Kidney capillary endothelial cell (primary cell): ENCODE measurements at regions not wholly inside any gene's neighbourhood (a gene's known extent, or its start where the extent isn't known, plus 50 kb on each side); places are given as distances from the start of the nearest gene placed in this dataset.
A peak's percentile ranks its signal among the peaks of the same experiment; 100 is the strongest.
"Not testable (repeated sequence)": the region's sequence is repeated elsewhere in the genome, so short reads cannot be mapped to it uniquely, and the experiment has no call there.

Experiments used
- DNase-seq: peaks from one replicate; pipeline ENCODE4 v3.0.0-alpha.2; 2018; ENCODE audit warnings: low spot score

- peak; percentile 43 for DNase-seq
Observed at GRCh38 chr2:89833780-89834117, 1142.3 kb downstream of the RPIA start.

DNA sequence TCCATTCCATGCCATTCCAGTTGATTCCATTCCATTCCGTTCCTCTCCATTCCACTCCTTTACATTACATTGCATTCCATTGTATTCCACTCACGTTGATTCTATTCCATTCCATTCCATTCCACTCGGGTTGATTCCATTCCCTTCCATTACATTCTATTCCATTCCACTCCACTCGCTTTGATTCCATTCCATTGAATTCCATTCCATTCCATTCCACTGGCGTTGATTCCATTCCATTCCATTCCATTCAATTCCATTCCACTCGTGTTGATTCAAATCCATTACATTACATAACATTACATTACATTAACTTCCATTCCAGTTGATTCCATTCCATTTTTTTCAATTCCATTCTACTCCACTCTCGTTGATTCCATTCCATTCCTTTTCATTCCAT is 1142.8 kb downstream of the RPIA start:
- no peak for DNase-seq

DNA sequence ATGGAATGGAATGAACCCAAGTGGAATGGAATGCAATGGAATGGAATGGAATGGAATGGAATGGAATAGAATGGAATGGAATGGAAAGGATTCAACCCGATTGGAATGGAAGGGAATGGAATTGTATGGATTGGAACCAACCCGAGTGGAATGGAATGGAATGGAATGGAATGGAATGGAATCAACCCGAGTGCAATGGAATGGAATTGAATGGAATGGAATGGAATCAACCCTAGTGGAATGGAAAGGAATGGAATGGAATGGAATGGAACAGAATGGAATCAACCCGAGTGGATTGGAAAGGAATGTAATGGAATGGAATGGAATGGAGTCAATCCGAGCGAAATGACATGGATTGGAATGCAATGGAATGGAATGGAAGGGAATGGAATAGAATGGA is 1144.9 kb downstream of the RPIA start:
- DNase-seq: peak; percentile 40

DNA sequence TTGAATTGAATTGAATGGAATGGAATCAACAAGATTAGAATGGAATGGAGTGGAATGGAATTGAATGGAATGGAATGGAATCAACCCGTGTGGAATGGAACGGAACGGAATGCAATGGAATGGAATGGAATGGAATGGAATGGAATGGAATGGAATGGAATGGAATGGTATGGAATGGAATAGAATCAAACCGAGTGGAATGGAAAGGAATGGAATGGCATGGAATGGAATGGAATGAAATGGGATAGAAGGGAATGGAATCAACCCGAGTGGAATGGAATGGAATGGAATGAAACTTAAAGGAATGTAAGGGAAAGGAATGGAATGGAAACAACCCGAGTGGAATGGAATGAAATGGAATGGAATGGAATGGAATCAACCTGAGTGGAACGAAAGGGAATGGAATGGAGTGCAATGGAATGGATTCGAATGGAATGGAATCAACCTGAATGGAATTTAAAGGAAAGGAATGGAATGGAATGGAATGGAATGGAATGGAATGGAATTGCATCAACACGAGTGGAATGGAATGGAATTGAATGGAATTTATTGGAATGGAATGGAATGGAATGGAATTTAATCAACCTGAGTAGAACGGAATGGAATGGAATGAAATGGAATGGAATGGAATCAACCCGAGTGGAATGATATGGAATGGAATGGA is 1146.6 kb downstream of the RPIA start:
- DNase-seq: no peak

DNA sequence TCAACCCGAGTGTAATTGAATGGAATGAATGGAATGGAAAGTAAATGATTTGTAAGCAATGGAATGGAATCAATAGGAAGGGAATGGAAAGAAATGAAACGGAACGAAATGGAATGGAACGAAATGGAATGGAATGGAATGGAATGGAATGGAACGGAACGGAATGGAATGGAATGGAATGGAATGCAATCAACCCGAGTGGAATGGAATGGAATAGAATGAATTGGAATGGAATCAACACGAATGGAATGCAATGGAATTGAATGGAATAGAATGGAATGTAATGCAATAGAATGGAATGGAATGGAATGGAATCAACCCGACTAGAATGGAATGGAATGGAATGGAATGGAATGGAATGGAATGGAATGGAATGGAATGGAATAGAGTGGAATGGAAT is 1148.7 kb downstream of the RPIA start:
- not testable (repeated sequence) for DNase-seq

GRCh38 chr2:89840781-89841475 is 1149.5 kb downstream of the RPIA start:
- not testable (repeated sequence) for DNase-seq

GRCh38 chr2:89841476-89841840 is 1150.0 kb downstream of the RPIA start:
- no peak for DNase-seq

- DNase-seq: no peak
Observed at GRCh38 chr2:89842180-89842908, 1150.9 kb downstream of the RPIA start.

GRCh38 chr2:89844221-89844943 is 1152.9 kb downstream of the RPIA start:
- DNase-seq: no peak

DNA sequence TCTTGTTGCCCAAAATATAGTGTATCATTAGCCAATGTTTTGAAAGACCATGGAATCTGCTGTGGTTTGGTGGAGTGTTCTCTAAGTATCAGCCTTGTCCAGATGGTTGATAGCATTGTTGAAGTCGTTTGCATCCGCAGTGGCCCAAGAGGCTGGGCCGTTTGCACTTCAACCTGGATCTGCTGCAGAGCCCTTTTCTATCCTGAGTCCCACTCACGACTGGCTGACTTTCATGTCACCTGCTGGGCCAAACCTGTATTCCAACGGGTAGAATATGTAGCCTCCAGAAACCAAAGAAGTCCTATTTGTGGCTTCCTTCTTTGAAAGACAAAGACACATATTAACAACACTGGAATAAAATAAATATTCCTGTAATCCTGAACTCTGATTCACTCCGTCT is 1154.1 kb downstream of the RPIA start:
- DNase-seq: no peak

DNA sequence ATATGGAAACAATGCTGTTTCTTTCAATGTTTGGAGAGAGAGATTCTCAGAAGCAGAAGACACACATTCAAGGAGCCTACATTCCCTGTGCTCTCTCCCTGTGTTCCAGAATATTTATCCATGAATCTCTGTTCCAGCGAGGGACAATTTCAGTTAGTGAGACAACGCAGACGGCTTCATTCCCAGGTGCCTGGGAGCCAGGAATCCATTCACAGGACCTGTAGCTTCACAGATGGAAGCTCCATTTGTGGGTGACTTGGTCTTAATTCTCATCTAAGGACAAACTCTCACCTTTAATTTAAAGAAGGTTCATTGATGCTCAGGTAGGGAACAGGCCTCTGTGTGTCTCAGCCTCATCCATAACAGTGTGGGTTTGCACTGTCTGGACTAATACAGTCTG is 1156.6 kb downstream of the RPIA start:
- DNase-seq: no peak

- DNase-seq: no peak
Observed at GRCh38 chr2:89848763-89849368, 1157.4 kb downstream of the RPIA start.

DNA sequence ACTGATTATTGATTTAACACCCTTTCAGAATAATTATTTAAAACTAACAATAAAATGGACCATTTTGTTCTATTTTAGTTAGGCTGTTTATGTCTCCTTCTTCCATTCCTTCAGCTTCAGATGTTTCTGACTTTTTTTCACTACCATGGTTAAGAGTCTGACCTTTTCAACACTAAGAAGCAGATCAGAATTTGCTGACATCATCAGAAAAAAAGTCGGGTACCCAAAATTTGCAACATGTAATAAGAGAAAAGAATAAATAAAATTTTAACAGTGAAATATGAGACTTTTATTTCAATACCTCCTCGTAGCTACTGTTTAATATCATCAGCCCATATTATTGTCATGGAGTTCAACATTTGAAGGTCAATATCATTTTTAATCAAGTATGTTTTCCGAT is 1158.3 kb downstream of the RPIA start:
- DNase-seq: no peak

GRCh38 chr2:89850481-89850880 is 1159.0 kb downstream of the RPIA start:
- no peak for DNase-seq

GRCh38 chr2:89850881-89851582 is 1159.6 kb downstream of the RPIA start:
- DNase-seq: no peak

- DNase-seq: no peak
Observed at GRCh38 chr2:89851583-89851905, 1160.1 kb downstream of the RPIA start.

DNA sequence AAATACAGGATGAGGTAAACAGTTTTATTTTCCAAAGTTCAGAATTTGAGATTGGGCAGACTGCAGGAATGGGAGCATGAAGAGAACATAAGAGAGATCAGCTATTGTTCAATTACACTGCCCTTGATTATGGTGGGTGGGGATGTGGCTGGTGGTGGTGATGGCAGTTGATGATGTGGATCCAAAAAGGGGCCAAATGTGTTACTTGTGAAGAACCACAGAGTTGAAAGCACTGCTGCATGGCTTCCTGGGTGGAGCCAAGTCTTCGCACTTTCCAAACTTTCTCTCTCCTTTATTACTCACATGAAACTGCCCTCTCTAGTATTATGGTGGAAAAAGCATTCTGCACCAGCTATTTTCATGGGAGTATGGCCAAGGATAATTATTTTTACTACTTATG is 1162.0 kb downstream of the RPIA start:
- not testable (repeated sequence) for DNase-seq

DNA sequence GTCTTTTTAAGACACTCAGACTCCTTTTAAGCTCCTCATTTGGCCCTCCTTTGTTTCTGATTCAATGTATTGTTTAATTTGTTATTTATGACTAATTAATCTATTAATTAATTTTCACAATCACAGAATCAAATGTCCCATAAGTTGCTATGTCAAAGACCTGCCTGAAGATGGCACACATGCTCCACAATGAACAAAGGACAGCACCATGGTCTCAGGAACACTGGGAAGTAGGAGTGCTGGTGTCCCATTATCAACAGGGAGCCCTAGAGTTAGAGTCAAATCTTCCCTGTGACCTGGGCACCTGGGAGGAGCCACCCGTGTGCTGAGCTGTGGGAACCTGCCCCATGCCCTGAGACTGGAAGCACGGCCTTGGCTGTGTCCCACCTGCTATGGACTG is 1164.3 kb downstream of the RPIA start:
- not testable (repeated sequence) for DNase-seq

DNA sequence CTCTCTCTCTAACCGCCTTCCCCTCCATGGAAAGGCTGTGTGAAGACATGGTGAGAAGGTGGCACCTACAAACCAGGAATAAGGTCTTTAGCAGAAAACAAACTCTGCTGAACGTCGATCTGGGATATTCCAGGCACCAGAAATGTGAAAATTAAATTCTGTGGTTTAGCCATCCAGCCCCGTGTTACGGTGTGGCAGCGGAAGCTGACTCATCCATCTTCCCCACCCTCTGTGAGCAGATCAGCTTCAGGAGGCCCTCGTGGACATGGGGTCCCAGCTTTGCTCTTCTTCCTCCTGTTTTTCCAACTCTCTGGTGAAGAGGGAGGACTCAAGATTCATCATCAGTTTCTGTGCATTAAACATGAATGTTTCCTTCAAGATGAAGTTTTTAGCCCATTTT is 1164.8 kb downstream of the RPIA start:
- not testable (repeated sequence) for DNase-seq

- not testable (repeated sequence) for DNase-seq
Observed at GRCh38 chr2:89862164-89862563, 1170.7 kb downstream of the RPIA start.

- not testable (repeated sequence) for DNase-seq
Observed at GRCh38 chr2:89863209-89863608, 1171.7 kb downstream of the RPIA start.
